WTC11 (cell line): ENCODE measurements at regions not wholly inside any gene's neighbourhood (a gene's known extent, or its start where the extent isn't known, plus 50 kb on each side); places are given as distances from the start of the nearest gene placed in this dataset.

ENCODE experiments used
- ATF2 ChIP-seq: sonication (generic); formaldehyde crosslinking; IDR thresholded peaks from 2 replicates; pipeline ENCODE4 v1.8.1; 2022; ENCODE audit warnings: low read depth, missing genetic modification reagents, borderline replicate concordance
- CTCF ChIP-seq: fragments of 200-600 bp; IDR thresholded peaks from 2 replicates; pipeline ENCODE4 v1.8.0; 2022; ENCODE audit warnings: antibody characterized with exemption
- FOXK1 ChIP-seq: sonication (generic); formaldehyde crosslinking; IDR thresholded peaks from 2 replicates; pipeline ENCODE4 v1.8.0; 2022; ENCODE audit warnings: mild to moderate bottlenecking, moderate library complexity, missing genetic modification reagents
- FOXP1 ChIP-seq: sonication (generic); formaldehyde crosslinking; IDR thresholded peaks from 2 replicates; pipeline ENCODE4 v1.8.0; 2022; ENCODE audit warnings: missing genetic modification reagents, mild to moderate bottlenecking, moderate library complexity, borderline replicate concordance
- NFYB ChIP-seq: sonication (generic); formaldehyde crosslinking; conservative IDR thresholded peaks from 2 replicates; pipeline ENCODE4 v1.8.0; 2022; ENCODE audit warnings: low read depth, missing genetic modification reagents
- NR2C2 ChIP-seq: sonication (generic); formaldehyde crosslinking; IDR thresholded peaks from 2 replicates; pipeline ENCODE4 v1.8.0; 2022; ENCODE audit warnings: mild to moderate bottlenecking, missing genetic modification reagents
- SMAD4 ChIP-seq: sonication (generic); formaldehyde crosslinking; IDR thresholded peaks from 2 replicates; pipeline ENCODE4 v1.8.0; 2022; ENCODE audit warnings: mild to moderate bottlenecking, missing genetic modification reagents
- SP1 ChIP-seq: sonication (generic); formaldehyde crosslinking; conservative IDR thresholded peaks from 2 replicates; pipeline ENCODE4 v1.8.1; 2022; ENCODE audit warnings: missing genetic modification reagents
- STAT6 ChIP-seq: sonication (generic); formaldehyde crosslinking; conservative IDR thresholded peaks from 2 replicates; pipeline ENCODE4 v1.8.1; 2023; ENCODE audit warnings: mild to moderate bottlenecking, low read depth, missing genetic modification reagents, moderate library complexity
- USF2 ChIP-seq: sonication (generic); formaldehyde crosslinking; IDR thresholded peaks from 2 replicates; pipeline ENCODE4 v1.8.1; 2023; ENCODE audit warnings: mild to moderate bottlenecking, missing genetic modification reagents, moderate library complexity
- ZNF396 ChIP-seq: fragments of 250-450 bp; sonication (Bioruptor Pico); IDR thresholded peaks from 2 replicates; pipeline ENCODE4 v1.8.0; 2021; ENCODE audit warnings: mild to moderate bottlenecking, moderate library complexity, borderline replicate concordance

GRCh38 chr4:14115106-14115505 lies 487.6 kb upstream of the BOD1L1 start:
- no peak for TF ChIP-seq NR2C2 (CRISPR knock-in tag)
- TF ChIP-seq CTCF, result no peak
- TF ChIP-seq SP1 (CRISPR knock-in tag), result no peak
- TF ChIP-seq ZNF396 (CRISPR knock-in tag), result no peak
- no peak for TF ChIP-seq SMAD4 (CRISPR knock-in tag)
- no peak for TF ChIP-seq FOXK1
- TF ChIP-seq STAT6 (CRISPR knock-in tag), result no peak
- no peak for TF ChIP-seq NFYB
- no peak for TF ChIP-seq FOXP1 (CRISPR knock-in tag)
- TF ChIP-seq USF2, result no peak
- no peak for TF ChIP-seq ATF2
